Activated naive CD8-positive, alpha-beta T cell treated with anti-CD3 and anti-CD28 coated beads for 36 hours (primary cell): ENCODE measurements at regions not wholly inside any gene's neighbourhood (a gene's known extent, or its start where the extent isn't known, plus 50 kb on each side); places are given as distances from the start of the nearest gene placed in this dataset.

ENCODE experiments used
- DNase-seq: peaks from one replicate; pipeline ENCODE4 v3.0.0; 2021
- H3K27ac Mint-ChIP-seq: one replicate; pipeline ENCODE4 v1.8.0; 2022; ENCODE audit warnings: mild to moderate bottlenecking, moderate library complexity, mixed read lengths
- H3K27me3 Mint-ChIP-seq: one replicate; pipeline ENCODE4 v1.8.0; 2022; ENCODE audit warnings: mild to moderate bottlenecking, mixed read lengths
- H3K36me3 Mint-ChIP-seq: one replicate; pipeline ENCODE4 v1.8.0; 2021; ENCODE audit warnings: mild to moderate bottlenecking, mixed read lengths
- H3K4me1 Mint-ChIP-seq: one replicate; pipeline ENCODE4 v1.8.0; 2021; ENCODE audit warnings: mixed read lengths
- H3K4me3 Mint-ChIP-seq: one replicate; pipeline ENCODE4 v1.8.0; 2022; ENCODE audit warnings: mild to moderate bottlenecking, moderate library complexity, mixed read lengths
- H3K9me3 Mint-ChIP-seq: one replicate; pipeline ENCODE4 v1.8.0; 2022; ENCODE audit warnings: mixed read lengths

DNA sequence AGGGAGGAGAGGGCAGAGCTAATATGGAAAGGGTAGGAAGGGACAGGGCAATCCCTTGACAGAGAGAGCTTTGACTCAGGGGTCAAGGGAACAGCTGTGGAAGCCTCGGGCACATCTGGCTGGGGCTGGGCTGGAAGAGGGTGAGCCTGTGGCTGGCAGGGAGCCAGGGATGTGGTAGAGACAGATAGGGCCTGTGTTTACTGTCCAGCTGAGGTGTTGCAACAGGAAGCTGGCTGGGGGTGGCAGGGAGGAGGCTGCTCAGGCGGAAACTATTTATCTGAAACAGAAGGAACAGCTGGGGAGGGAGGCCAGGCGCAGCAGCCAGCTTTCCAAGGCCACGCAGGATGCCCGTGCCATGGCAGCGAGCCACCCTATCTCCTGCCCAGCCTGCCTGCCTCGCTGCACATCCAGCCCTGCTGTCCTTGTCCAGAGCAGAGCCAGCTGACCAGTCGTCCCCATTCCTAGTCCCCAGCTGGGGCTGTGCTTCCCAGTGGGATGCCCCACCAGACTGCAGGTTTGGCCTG lies 264.7 kb downstream of the CYP26B1 start:
- Mint-ChIP-seq H3K27me3 (peaks cover 7% of the 10 kb centered on the region), H3K36me3 (no peaks in the 10 kb centered on the region)

DNA sequence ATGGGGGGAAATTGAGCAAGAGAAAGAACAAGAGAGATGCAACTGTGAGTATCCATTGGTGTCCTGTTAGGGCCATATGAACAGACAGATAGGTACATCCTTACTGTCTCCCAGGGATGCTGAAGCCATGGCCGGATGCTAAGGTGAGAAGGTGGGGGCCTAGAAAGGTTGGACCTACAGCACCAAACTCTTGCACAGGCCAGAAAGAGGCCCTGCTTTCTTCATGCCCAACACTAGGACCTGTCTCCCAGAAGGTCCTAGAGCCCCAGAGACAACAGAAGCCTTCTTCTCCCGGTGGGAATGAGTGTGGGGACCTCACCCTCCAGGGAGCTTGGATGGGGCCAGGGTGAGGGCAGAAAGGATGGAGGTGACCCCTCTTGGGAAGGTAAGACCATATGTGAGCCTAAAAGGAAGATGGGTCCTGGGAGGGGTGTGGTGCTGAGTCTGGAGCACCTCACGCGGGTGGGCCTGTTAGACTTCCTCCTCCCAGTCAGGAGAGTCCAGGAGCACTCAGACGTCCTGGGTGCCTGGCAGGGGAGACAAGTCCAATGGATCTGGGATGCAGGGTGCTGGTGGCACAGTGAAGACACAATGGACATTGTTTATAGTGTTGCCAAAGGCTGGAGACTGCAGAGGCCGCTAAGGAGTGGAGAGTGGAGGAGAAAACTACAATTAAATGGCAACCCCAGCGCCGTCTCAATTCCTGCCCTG lies 265.3 kb downstream of the CYP26B1 start:
- peaks cover 7% of the 10 kb centered on the region for H3K27me3 Mint-ChIP-seq
- no peak overlapping the region for H3K27ac Mint-ChIP-seq
- no peaks in the 10 kb centered on the region for H3K9me3 Mint-ChIP-seq
- DNase-seq: no peak
- no peaks in the 10 kb centered on the region for H3K36me3 Mint-ChIP-seq
- H3K4me3 Mint-ChIP-seq: no peak overlapping the region
- H3K4me1 Mint-ChIP-seq: no peaks in the 10 kb centered on the region

More for the DNA sequence above, 264.7 kb downstream of the CYP26B1 start:
- DNase-seq: no peak
- H3K4me1 Mint-ChIP-seq: no peaks in the 10 kb centered on the region
- H3K27ac Mint-ChIP-seq: no peak overlapping the region
- no peak overlapping the region for H3K4me3 Mint-ChIP-seq
- H3K9me3 Mint-ChIP-seq: no peaks in the 10 kb centered on the region

- no peak for DNase-seq
- H3K4me3 Mint-ChIP-seq: no peak overlapping the region
- no peaks in the 10 kb centered on the region for H3K9me3 Mint-ChIP-seq
- no peaks in the 10 kb centered on the region for H3K36me3 Mint-ChIP-seq
- no peak overlapping the region for H3K27ac Mint-ChIP-seq
- no peaks in the 10 kb centered on the region for H3K4me1 Mint-ChIP-seq
- peaks cover 7% of the 10 kb centered on the region for H3K27me3 Mint-ChIP-seq
These were observed 266.6 kb downstream of the CYP26B1 start for GRCh38 chr2:71880846-71881610.

GRCh38 chr2:71880287-71880686 lies 267.4 kb downstream of the CYP26B1 start:
- H3K27ac Mint-ChIP-seq: no peak overlapping the region
- peaks cover 4% of the 10 kb centered on the region for H3K27me3 Mint-ChIP-seq
- no peaks in the 10 kb centered on the region for H3K36me3 Mint-ChIP-seq
- H3K9me3 Mint-ChIP-seq: no peaks in the 10 kb centered on the region
- no peak for DNase-seq
- no peaks in the 10 kb centered on the region for H3K4me1 Mint-ChIP-seq
- H3K4me3 Mint-ChIP-seq: no peak overlapping the region

DNA sequence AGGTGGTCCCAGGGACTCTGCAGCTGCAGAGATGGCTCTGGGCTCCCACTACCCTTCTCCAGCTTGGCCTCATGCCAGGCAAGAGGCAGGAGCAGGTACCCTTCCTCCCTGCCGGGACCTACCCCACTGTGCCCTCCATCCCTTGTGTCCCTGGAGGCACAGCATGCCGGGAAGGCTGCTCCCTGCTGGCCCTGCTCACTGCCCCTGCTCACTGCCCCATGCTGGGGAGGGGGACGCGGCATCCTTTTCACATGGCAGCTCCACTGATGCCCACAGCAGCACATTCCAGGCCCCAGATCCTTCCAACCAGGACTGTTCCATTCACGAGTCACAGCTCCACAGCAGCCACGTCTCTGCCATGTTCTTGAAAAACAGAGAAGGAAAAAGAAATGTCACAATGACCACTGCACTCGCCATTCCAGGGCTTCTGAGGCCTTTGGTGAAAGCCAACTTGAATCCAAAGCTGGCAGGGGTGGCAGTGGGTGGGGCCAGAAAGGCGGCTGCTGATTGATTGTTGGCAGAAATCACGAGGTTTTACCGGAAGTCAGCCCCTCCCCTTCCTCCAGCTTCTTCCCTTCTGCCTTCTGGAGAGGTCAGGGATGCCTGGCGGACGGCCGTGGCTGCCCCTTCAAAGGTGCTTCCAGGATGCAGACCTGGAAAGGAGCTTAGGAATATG lies 268.0 kb downstream of the CYP26B1 start:
- Mint-ChIP-seq H3K4me3 (no peak overlapping the region), H3K27ac (no peak overlapping the region), H3K9me3 (no peaks in the 10 kb centered on the region), H3K27me3 (peaks cover 3% of the 10 kb centered on the region), H3K36me3 (no peaks in the 10 kb centered on the region), H3K4me1 (no peaks in the 10 kb centered on the region)
- no peak for DNase-seq

DNA sequence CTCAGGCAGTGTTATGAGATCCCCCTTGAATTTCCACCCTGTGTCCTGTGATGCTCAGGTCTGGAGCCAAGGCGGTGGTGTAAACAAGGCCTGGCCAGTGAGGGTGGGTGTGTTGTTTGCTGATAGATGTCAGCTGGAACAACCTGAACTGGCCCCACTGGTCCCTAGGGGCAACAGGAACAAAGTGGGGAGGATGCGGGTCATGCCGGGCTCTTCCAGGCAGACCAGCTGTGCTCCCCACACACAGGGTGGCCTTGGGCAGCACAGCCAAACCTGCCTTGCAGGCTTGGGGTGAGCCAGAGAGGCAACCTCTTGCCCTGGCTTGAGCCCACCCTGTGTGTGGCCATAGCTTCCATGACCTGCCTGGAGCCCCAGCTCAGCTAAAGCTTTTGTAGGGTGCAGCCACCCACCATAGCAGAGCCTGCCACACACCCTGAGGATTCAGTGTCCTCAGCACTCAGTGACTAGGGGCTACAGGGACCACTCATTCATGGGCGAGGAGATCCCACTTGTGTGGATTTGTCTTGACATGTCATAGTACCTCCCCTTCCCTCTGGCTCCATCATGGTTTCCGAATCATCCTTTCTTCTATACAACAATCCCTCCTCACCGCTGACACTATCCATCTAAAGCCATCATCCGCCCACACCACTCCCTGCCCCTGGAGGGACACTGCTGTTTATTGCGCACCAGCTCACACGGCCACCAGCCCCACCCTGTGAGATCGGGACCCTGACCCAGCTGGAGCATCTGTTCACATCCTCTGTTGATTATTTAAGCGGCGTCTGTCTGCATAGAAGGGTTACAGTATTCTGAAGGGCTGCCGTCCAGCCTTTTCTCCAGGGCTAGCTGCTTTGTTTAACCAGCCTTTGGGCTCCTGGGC lies 268.8 kb downstream of the CYP26B1 start:
- Mint-ChIP-seq H3K9me3 (no peaks in the 10 kb centered on the region), H3K27ac (no peak overlapping the region), H3K36me3 (no peaks in the 10 kb centered on the region), H3K4me1 (no peaks in the 10 kb centered on the region), H3K27me3 (peaks cover 3% of the 10 kb centered on the region), H3K4me3 (no peak overlapping the region)
- no peak for DNase-seq

GRCh38 chr2:71877636-71878035 lies 270.0 kb downstream of the CYP26B1 start:
- Mint-ChIP-seq H3K4me3 (no peak overlapping the region), H3K36me3 (no peaks in the 10 kb centered on the region), H3K9me3 (no peaks in the 10 kb centered on the region), H3K4me1 (no peaks in the 10 kb centered on the region), H3K27me3 (peaks cover 1% of the 10 kb centered on the region), H3K27ac (no peak overlapping the region)
- DNase-seq: no peak

- Mint-ChIP-seq H3K27me3 (no peaks in the 10 kb centered on the region), H3K9me3 (no peaks in the 10 kb centered on the region), H3K4me1 (no peaks in the 10 kb centered on the region), H3K36me3 (no peaks in the 10 kb centered on the region), H3K27ac (no peak overlapping the region), H3K4me3 (no peak overlapping the region)
- no peak for DNase-seq
These were observed 270.9 kb downstream of the CYP26B1 start for GRCh38 chr2:71876542-71877451.

GRCh38 chr2:71872466-71873051 lies 275.1 kb downstream of the CYP26B1 start:
- Mint-ChIP-seq H3K36me3 (no peaks in the 10 kb centered on the region), H3K4me3 (no peak overlapping the region), H3K4me1 (no peaks in the 10 kb centered on the region), H3K9me3 (no peaks in the 10 kb centered on the region), H3K27ac (no peak overlapping the region), H3K27me3 (peaks cover 11% of the 10 kb centered on the region)
- no peak for DNase-seq

- no peak overlapping the region for H3K27ac Mint-ChIP-seq
- peaks cover 9% of the 10 kb centered on the region for H3K27me3 Mint-ChIP-seq
- H3K4me1 Mint-ChIP-seq: no peaks in the 10 kb centered on the region
- no peak overlapping the region for H3K4me3 Mint-ChIP-seq
- DNase-seq: no peak
- H3K9me3 Mint-ChIP-seq: no peaks in the 10 kb centered on the region
- no peaks in the 10 kb centered on the region for H3K36me3 Mint-ChIP-seq
These were observed 282.2 kb downstream of the CYP26B1 start for GRCh38 chr2:71865391-71865965.

- Mint-ChIP-seq H3K4me1 (no peaks in the 10 kb centered on the region), H3K9me3 (no peaks in the 10 kb centered on the region), H3K27ac (no peak overlapping the region), H3K36me3 (no peaks in the 10 kb centered on the region), H3K27me3 (peaks cover 7% of the 10 kb centered on the region), H3K4me3 (no peak overlapping the region)
- no peak for DNase-seq
These were observed 283.6 kb downstream of the CYP26B1 start for GRCh38 chr2:71864085-71864484.

- no peak overlapping the region for H3K27ac Mint-ChIP-seq
- H3K27me3 Mint-ChIP-seq: peaks cover 7% of the 10 kb centered on the region
- H3K9me3 Mint-ChIP-seq: no peaks in the 10 kb centered on the region
- H3K4me1 Mint-ChIP-seq: no peaks in the 10 kb centered on the region
- no peaks in the 10 kb centered on the region for H3K36me3 Mint-ChIP-seq
- no peak overlapping the region for H3K4me3 Mint-ChIP-seq
- DNase-seq: no peak
These were observed 284.3 kb downstream of the CYP26B1 start for GRCh38 chr2:71863396-71863795.

DNA sequence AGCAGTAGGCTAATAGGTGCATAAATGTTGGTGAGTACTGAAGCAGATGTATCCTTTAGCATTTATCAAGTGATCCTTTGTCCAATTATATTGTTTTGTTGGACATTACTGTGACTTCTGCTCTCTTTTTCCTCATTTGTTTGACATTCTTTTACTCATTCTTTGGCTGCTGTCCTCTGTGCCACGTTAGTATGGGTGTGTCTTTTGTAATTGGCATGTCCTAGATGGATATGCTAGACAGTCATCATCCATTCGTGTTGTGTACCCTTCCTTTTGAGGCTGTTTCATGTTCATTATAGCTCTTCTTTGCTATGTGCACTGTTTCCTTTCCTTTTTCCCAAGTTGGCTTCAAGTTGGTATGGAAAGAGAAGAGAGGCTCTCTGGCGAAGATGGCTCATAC lies 284.7 kb downstream of the CYP26B1 start:
- Mint-ChIP-seq H3K4me3 (no peak overlapping the region), H3K4me1 (no peaks in the 10 kb centered on the region), H3K9me3 (no peaks in the 10 kb centered on the region), H3K36me3 (no peaks in the 10 kb centered on the region), H3K27ac (no peak overlapping the region), H3K27me3 (peaks cover 7% of the 10 kb centered on the region)
- no peak for DNase-seq
